RWPE1 (cell line): ENCODE measurements at regions not wholly inside any gene's neighbourhood (a gene's known extent, or its start where the extent isn't known, plus 50 kb on each side); places are given as distances from the start of the nearest gene placed in this dataset.

Experiments
- CTCF ChIA-PET: fragments of 350-600 bp; sonication (Branson Sonifier 250); formaldehyde crosslinking; extraction: SDS; loops from one replicate; lab custom pipeline; 2021; lab: Yijun Ruan, JAX
- POLR2A ChIA-PET: fragments of 400-600 bp; formaldehyde crosslinking; extraction: SDS; loops from one replicate; lab custom pipeline; 2020; ENCODE audit warnings: antibody characterized with exemption; ENCODE audit not compliant: low non-redundant PET; lab: Yijun Ruan, JAX
- DNase-seq: peaks from one replicate; pipeline ENCODE4 v3.0.0; 2012; ENCODE audit warnings: low spot score
- H3K27ac ChIP-seq: fragments of 450-650 bp; 2 replicates; pipeline ENCODE4 v1.5.1; 2017
- CTCF ChIP-seq: fragments of 450-650 bp; conservative IDR thresholded peaks from 2 replicates; pipeline ENCODE4 v1.5.1; 2017; ENCODE audit warnings: low read depth, mild to moderate bottlenecking

GRCh38 chr5:158300256-158300655 lies 441.3 kb upstream of the CLINT1 start:
- no peak for TF ChIP-seq CTCF
- POLR2A ChIA-PET = no interaction called here
- no peak overlapping the region for H3K27ac ChIP-seq
- CTCF ChIA-PET = interaction anchor here (0.7 kb wide), 1 partner anchor 582 kb away, joined by 6 read pairs; no protein-coding TSS in a partner anchor
- DNase-seq = no peak

GRCh38 chr5:158297002-158297527 lies 438.1 kb upstream of the CLINT1 start:
- CTCF ChIA-PET = no interaction called here
- no peak for TF ChIP-seq CTCF
- POLR2A ChIA-PET = no interaction called here

GRCh38 chr5:158294701-158295100 lies 435.8 kb upstream of the CLINT1 start:
- no peak for DNase-seq
- ChIA-PET CTCF (no interaction called here), POLR2A (no interaction called here)
- H3K27ac ChIP-seq = no peak overlapping the region
- TF ChIP-seq CTCF = no peak

More at GRCh38 chr5:158297002-158297527, 438.1 kb upstream of the CLINT1 start:
- no peak overlapping the region for H3K27ac ChIP-seq
- DNase-seq = no peak

- no peak for TF ChIP-seq CTCF
- ChIA-PET CTCF (no interaction called here), POLR2A (no interaction called here)
- H3K27ac ChIP-seq = no peak overlapping the region
- no peak for DNase-seq
These were observed 434.0 kb upstream of the CLINT1 start for GRCh38 chr5:158292981-158293380.

- POLR2A ChIA-PET = no interaction called here
- CTCF ChIA-PET = interaction anchor here (0.6 kb wide), 1 partner anchor 584 kb away, joined by 3 read pairs; no protein-coding TSS in a partner anchor
- no peak overlapping the region for H3K27ac ChIP-seq
- no peak for DNase-seq
- TF ChIP-seq CTCF = no peak
These were observed 431.0 kb upstream of the CLINT1 start for GRCh38 chr5:158289967-158290366.

GRCh38 chr5:158288272-158288657 lies 429.3 kb upstream of the CLINT1 start:
- POLR2A ChIA-PET = no interaction called here

More at GRCh38 chr5:158288272-158288657, 429.3 kb upstream of the CLINT1 start:
- CTCF ChIA-PET = no interaction called here
- TF ChIP-seq CTCF = no peak
- H3K27ac ChIP-seq = no peak overlapping the region
- DNase-seq = no peak
